GM23338 (cell line): ENCODE measurements at regions not wholly inside any gene's neighbourhood (a gene's known extent, or its start where the extent isn't known, plus 50 kb on each side); places are given as distances from the start of the nearest gene placed in this dataset.

Experiments used
- ATAC-seq: fragments of 200-7000 bp; cut with Tn5 transposase; 3 replicates; pipeline ENCODE4 v1.9.1; 2020
- DNase-seq: peaks from one replicate; pipeline ENCODE4 v3.0.0-alpha.2; 2015; ENCODE audit warnings: low spot score
- H2AFZ ChIP-seq: fragments of 200-600 bp; sonication (generic); 2 replicates; pipeline ENCODE4 v1.8.0; 2016; ENCODE audit warnings: antibody characterized with exemption, mild to moderate bottlenecking, moderate library complexity
- H3F3A ChIP-seq: fragments of 200-600 bp; sonication (generic); replicated peaks from 2 replicates; pipeline ENCODE4 v1.8.0; 2017; ENCODE audit warnings: antibody characterized with exemption, mixed run types, low read depth
- H3K27ac ChIP-seq: fragments of 200-600 bp; sonication (generic); 2 replicates; pipeline ENCODE4 v1.6.1; 2016; ENCODE audit warnings: low read depth
- H3K27me3 ChIP-seq: fragments of 200-600 bp; sonication (generic); 2 replicates; pipeline ENCODE4 v1.8.0; 2016; ENCODE audit warnings: mild to moderate bottlenecking, mixed run types, moderate library complexity; ENCODE audit not compliant: insufficient read depth
- H3K36me3 ChIP-seq: fragments of 200-600 bp; sonication (generic); 2 replicates; pipeline ENCODE4 v1.8.0; 2016; ENCODE audit warnings: mild to moderate bottlenecking; ENCODE audit not compliant: insufficient read depth
- H3K4me1 ChIP-seq: fragments of 200-600 bp; sonication (generic); 2 replicates; pipeline ENCODE4 v1.8.0; 2016; ENCODE audit warnings: mild to moderate bottlenecking, moderate library complexity; ENCODE audit not compliant: insufficient read depth
- H3K4me2 ChIP-seq: fragments of 200-600 bp; sonication (generic); 2 replicates; pipeline ENCODE4 v1.7.1; 2017; ENCODE audit warnings: mixed run types
- H3K4me3 ChIP-seq: fragments of 200-600 bp; sonication (generic); 2 replicates; pipeline ENCODE4 v1.6.1; 2016; ENCODE audit warnings: mixed run types
- H3K79me2 ChIP-seq: fragments of 200-600 bp; sonication (generic); replicated peaks from 2 replicates; pipeline ENCODE4 v1.8.0; 2017; ENCODE audit warnings: mild to moderate bottlenecking; ENCODE audit not compliant: insufficient read depth
- H3K9me2 ChIP-seq: fragments of 200-600 bp; sonication (generic); 2 replicates; pipeline ENCODE4 v1.8.0; 2017; ENCODE audit not compliant: insufficient read depth
- H4K20me1 ChIP-seq: fragments of 200-600 bp; sonication (generic); replicated peaks from 2 replicates; pipeline ENCODE4 v1.8.0; 2017; ENCODE audit warnings: mild to moderate bottlenecking; ENCODE audit not compliant: insufficient read depth
- H3K27ac Mint-ChIP-seq: 2 replicates; pipeline ENCODE4 v1.8.0; 2020; ENCODE audit warnings: inconsistent platforms, mild to moderate bottlenecking, moderate library complexity, mixed read lengths
- H3K27me3 Mint-ChIP-seq: 3 replicates; pipeline ENCODE4 v1.8.0; 2022; ENCODE audit warnings: low read depth, mild to moderate bottlenecking, moderate library complexity, mixed read lengths, inconsistent platforms; ENCODE audit not compliant: insufficient read depth, poor library complexity
- H3K36me3 Mint-ChIP-seq: 3 replicates; pipeline ENCODE4 v1.8.0; 2021; ENCODE audit warnings: low read depth, mild to moderate bottlenecking, inconsistent platforms, moderate library complexity, mixed read lengths
- H3K4me1 Mint-ChIP-seq: 3 replicates; pipeline ENCODE4 v1.8.0; 2020; ENCODE audit warnings: mild to moderate bottlenecking, inconsistent platforms, mixed read lengths
- H3K4me3 Mint-ChIP-seq: 3 replicates; pipeline ENCODE4 v1.8.0; 2021; ENCODE audit warnings: moderate library complexity, mild to moderate bottlenecking, inconsistent platforms, mixed read lengths
- H3K9me3 Mint-ChIP-seq: 3 replicates; pipeline ENCODE4 v1.8.0; 2020; ENCODE audit warnings: moderate library complexity, mild to moderate bottlenecking, inconsistent platforms, mixed read lengths
- CREB1 ChIP-seq: fragments of 250-450 bp; sonication (Bioruptor Pico); IDR thresholded peaks from 2 replicates; pipeline ENCODE4 v1.5.0; 2020; ENCODE audit warnings: low read depth, mild to moderate bottlenecking, moderate library complexity
- CTCF ChIP-seq, 2 experiments: fragments of 200-600 bp in 1 of 2; sonication (generic) in 1 of 2; conservative IDR thresholded peaks; 2 replicates each; pipeline versions ENCODE4 v1.5.1 to v1.6.1; 2016 to 2017; ENCODE audit warnings: antibody characterized with exemption in 2 of 2, low read depth in 2 of 2, mild to moderate bottlenecking in 2 of 2, moderate library complexity in 1 of 2
- EZH2 ChIP-seq: fragments of 200-600 bp; sonication (generic); IDR thresholded peaks from one replicate; pipeline ENCODE4 v1.8.0; 2017; ENCODE audit warnings: antibody characterized with exemption, mild to moderate bottlenecking, low read depth; ENCODE audit not compliant: unreplicated experiment
- EZH2phosphoT487 ChIP-seq: fragments of 200-600 bp; sonication (generic); IDR thresholded peaks from one replicate; pipeline ENCODE4 v1.8.1; 2018; ENCODE audit warnings: antibody characterized with exemption; ENCODE audit not compliant: unreplicated experiment
- JUNB ChIP-seq: IDR thresholded peaks from one replicate; pipeline ENCODE4 v1.6.1; 2016; ENCODE audit warnings: antibody characterized with exemption; ENCODE audit not compliant: unreplicated experiment
- NANOG ChIP-seq: IDR thresholded peaks from 2 replicates; pipeline ENCODE4 v1.6.1; 2016; ENCODE audit warnings: antibody characterized with exemption, borderline replicate concordance
- POLR2AphosphoS5 ChIP-seq: IDR thresholded peaks from 2 replicates; pipeline ENCODE4 v1.6.1; 2016; ENCODE audit warnings: antibody characterized with exemption, low read depth
- STAT1 ChIP-seq: IDR thresholded peaks from one replicate; pipeline ENCODE4 v1.6.1; 2016; ENCODE audit warnings: antibody characterized with exemption; ENCODE audit not compliant: unreplicated experiment
- ZNF114 ChIP-seq: fragments of 250-450 bp; sonication (Bioruptor Pico); IDR thresholded peaks from 2 replicates; pipeline ENCODE4 v1.5.0; 2020; ENCODE audit warnings: mild to moderate bottlenecking, moderate library complexity
- ZNF331 ChIP-seq: fragments of 250-450 bp; sonication (Bioruptor Pico); IDR thresholded peaks from 2 replicates; pipeline ENCODE4 v1.5.0; 2020; ENCODE audit warnings: low read depth, mild to moderate bottlenecking, moderate library complexity
- ZNF462 ChIP-seq: fragments of 250-450 bp; sonication (Bioruptor Pico); IDR thresholded peaks from 2 replicates; pipeline ENCODE4 v1.5.0; 2020; ENCODE audit warnings: mild to moderate bottlenecking, moderate library complexity
- TF ChIP-seq, protein P1 (sequence below): IDR thresholded peaks from 2 replicates; pipeline ENCODE4 v1.6.1; 2016; ENCODE audit warnings: antibody characterized with exemption
- TF ChIP-seq, protein P2 (sequence below): IDR thresholded peaks from one replicate; pipeline ENCODE4 v1.6.1; 2018; ENCODE audit warnings: antibody characterized with exemption; ENCODE audit not compliant: unreplicated experiment

DNA sequence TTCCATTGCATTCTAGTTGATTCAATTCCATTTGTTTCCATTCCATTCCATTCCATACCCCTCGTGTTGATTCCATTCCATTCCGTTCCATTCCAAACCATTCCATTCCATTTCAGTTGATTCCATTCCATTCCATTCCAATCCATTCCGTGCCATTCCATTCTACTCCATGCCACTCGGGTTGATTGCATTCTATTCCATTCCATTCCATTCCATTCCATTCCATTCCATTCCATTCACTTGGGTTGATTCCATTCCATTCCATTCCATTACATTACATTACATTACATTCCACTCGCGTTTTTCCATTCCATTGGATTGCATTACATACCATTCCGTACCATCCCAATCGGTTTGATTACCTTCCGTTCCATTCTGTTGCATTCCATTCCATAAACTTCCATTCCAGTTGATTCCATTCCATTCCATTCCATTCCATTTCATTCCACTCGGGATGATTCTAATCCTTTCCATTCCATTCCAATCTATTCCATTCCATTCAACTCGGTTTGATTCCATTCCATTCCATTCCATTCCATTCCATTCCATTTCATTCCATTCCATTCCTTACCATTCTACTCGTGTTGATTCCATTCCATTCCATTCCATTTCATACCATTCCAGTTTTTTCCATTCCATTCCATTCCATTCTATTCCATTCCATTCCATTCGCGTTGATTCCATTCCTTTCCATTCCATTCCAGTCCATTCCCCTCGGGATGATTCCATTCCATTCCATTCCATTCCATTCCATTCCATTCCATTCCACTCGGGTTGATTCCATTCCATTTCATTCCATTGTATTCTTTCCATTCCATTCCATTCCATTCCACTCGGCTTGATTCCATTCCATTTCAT, 1140.4 kb downstream of the RPIA start:
- Histone ChIP-seq H3K27me3 (no peaks in the 10 kb centered on the region), H3K4me2 (no peak overlapping the region), H3F3A (0 out of 2 replicates have a peak, but pooled peaks cover 5% of the 10 kb centered on the region), H3K79me2 (no peaks in the 10 kb centered on the region), H3K4me3 (no peak overlapping the region), H3K36me3 (peaks cover 21% of the 10 kb centered on the region), H3K27ac (no peak overlapping the region), H2AFZ (no peak overlapping the region), H3K4me1 (no peaks in the 10 kb centered on the region), H4K20me1 (no peaks in the 10 kb centered on the region), H3K9me2 (no peaks in the 10 kb centered on the region)
- ATAC-seq (no peak), DNase-seq (no peak)
- Mint-ChIP-seq H3K4me1 (no peaks in the 10 kb centered on the region), H3K4me3 (no peak overlapping the region), H3K36me3 (no peaks in the 10 kb centered on the region; the same call in 1 of the 3 replicates), H3K27me3 (peaks cover 38% of the 10 kb centered on the region), H3K9me3 (no peaks in the 10 kb centered on the region), H3K27ac (no peak overlapping the region)
- no peak for TF ChIP-seq ZNF114 (CRISPR knock-in tag)
- no peak for TF ChIP-seq CREB1 (CRISPR knock-in tag)
- no peak for TF ChIP-seq STAT1
- TF ChIP-seq JUNB = no peak
- TF ChIP-seq ZNF331 (CRISPR knock-in tag) = no peak
- TF ChIP-seq, protein P1, sequence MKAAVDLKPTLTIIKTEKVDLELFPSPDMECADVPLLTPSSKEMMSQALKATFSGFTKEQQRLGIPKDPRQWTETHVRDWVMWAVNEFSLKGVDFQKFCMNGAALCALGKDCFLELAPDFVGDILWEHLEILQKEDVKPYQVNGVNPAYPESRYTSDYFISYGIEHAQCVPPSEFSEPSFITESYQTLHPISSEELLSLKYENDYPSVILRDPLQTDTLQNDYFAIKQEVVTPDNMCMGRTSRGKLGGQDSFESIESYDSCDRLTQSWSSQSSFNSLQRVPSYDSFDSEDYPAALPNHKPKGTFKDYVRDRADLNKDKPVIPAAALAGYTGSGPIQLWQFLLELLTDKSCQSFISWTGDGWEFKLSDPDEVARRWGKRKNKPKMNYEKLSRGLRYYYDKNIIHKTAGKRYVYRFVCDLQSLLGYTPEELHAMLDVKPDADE = no peak
- TF ChIP-seq CTCF (conservative IDR thresholded peaks at IDR 0.05; ENCODE audit: low read depth in 2 of 2) = no peak
- no peak for TF ChIP-seq EZH2phosphoT487
- TF ChIP-seq POLR2AphosphoS5 = no peak
- no peak for TF ChIP-seq NANOG
- no peak for TF ChIP-seq ZNF462
- no peak for TF ChIP-seq EZH2
- TF ChIP-seq, protein P2, sequence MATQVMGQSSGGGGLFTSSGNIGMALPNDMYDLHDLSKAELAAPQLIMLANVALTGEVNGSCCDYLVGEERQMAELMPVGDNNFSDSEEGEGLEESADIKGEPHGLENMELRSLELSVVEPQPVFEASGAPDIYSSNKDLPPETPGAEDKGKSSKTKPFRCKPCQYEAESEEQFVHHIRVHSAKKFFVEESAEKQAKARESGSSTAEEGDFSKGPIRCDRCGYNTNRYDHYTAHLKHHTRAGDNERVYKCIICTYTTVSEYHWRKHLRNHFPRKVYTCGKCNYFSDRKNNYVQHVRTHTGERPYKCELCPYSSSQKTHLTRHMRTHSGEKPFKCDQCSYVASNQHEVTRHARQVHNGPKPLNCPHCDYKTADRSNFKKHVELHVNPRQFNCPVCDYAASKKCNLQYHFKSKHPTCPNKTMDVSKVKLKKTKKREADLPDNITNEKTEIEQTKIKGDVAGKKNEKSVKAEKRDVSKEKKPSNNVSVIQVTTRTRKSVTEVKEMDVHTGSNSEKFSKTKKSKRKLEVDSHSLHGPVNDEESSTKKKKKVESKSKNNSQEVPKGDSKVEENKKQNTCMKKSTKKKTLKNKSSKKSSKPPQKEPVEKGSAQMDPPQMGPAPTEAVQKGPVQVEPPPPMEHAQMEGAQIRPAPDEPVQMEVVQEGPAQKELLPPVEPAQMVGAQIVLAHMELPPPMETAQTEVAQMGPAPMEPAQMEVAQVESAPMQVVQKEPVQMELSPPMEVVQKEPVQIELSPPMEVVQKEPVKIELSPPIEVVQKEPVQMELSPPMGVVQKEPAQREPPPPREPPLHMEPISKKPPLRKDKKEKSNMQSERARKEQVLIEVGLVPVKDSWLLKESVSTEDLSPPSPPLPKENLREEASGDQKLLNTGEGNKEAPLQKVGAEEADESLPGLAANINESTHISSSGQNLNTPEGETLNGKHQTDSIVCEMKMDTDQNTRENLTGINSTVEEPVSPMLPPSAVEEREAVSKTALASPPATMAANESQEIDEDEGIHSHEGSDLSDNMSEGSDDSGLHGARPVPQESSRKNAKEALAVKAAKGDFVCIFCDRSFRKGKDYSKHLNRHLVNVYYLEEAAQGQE = no peak
